ENCODE measurements at regions not wholly inside any gene's neighbourhood (a gene's known extent, or its start where the extent isn't known, plus 50 kb on each side); places are given as distances from the start of the nearest gene placed in this dataset.

DNA sequence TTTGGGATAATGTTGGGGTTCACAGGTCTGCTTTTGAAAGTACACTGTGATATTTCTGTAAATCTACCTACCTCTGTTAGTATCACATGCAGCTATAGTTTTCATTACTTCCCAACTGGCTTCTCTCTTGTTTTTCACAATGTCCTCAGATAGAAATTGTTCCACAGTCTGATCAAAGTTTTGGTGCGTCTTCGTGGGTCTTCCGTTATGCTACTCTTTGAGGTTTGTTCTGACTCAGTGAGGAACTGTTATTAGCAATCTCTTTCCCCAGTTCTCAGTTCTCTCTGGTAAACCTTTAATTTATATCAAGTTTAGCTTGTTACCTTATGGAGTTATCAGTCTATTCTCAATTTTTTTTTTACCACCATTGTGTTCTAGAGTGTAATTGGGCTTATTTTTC lies 2061.2 kb upstream of the CDH9 start:
- TF ChIP-seq, protein P1, sequence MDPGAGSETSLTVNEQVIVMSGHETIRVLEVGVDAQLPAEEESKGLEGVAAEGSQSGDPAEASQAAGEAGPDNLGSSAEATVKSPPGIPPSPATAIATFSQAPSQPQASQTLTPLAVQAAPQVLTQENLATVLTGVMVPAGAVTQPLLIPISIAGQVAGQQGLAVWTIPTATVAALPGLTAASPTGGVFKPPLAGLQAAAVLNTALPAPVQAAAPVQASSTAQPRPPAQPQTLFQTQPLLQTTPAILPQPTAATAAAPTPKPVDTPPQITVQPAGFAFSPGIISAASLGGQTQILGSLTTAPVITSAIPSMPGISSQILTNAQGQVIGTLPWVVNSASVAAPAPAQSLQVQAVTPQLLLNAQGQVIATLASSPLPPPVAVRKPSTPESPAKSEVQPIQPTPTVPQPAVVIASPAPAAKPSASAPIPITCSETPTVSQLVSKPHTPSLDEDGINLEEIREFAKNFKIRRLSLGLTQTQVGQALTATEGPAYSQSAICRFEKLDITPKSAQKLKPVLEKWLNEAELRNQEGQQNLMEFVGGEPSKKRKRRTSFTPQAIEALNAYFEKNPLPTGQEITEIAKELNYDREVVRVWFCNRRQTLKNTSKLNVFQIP (CRISPR knock-in tag; IDR thresholded peaks at IDR 0.05; ENCODE audit: borderline replicate concordance, low read depth), result no peak
- TF ChIP-seq, protein P2, sequence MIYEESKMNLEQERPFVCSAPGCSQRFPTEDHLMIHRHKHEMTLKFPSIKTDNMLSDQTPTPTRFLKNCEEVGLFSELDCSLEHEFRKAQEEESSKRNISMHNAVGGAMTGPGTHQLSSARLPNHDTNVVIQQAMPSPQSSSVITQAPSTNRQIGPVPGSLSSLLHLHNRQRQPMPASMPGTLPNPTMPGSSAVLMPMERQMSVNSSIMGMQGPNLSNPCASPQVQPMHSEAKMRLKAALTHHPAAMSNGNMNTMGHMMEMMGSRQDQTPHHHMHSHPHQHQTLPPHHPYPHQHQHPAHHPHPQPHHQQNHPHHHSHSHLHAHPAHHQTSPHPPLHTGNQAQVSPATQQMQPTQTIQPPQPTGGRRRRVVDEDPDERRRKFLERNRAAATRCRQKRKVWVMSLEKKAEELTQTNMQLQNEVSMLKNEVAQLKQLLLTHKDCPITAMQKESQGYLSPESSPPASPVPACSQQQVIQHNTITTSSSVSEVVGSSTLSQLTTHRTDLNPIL (CRISPR knock-in tag; IDR thresholded peaks at IDR 0.05; ENCODE audit: low read depth), result no peak
- no peak for TF ChIP-seq ZNF565 (CRISPR knock-in tag; conservative IDR thresholded peaks at IDR 0.05; ENCODE audit: low read depth)
- TF ChIP-seq ZFP3 (CRISPR knock-in tag; IDR thresholded peaks at IDR 0.05), result no peak
- TF ChIP-seq BACH2 (CRISPR knock-in tag; IDR thresholded peaks at IDR 0.05; ENCODE audit: borderline replicate concordance), result no peak
- TF ChIP-seq, protein P3, sequence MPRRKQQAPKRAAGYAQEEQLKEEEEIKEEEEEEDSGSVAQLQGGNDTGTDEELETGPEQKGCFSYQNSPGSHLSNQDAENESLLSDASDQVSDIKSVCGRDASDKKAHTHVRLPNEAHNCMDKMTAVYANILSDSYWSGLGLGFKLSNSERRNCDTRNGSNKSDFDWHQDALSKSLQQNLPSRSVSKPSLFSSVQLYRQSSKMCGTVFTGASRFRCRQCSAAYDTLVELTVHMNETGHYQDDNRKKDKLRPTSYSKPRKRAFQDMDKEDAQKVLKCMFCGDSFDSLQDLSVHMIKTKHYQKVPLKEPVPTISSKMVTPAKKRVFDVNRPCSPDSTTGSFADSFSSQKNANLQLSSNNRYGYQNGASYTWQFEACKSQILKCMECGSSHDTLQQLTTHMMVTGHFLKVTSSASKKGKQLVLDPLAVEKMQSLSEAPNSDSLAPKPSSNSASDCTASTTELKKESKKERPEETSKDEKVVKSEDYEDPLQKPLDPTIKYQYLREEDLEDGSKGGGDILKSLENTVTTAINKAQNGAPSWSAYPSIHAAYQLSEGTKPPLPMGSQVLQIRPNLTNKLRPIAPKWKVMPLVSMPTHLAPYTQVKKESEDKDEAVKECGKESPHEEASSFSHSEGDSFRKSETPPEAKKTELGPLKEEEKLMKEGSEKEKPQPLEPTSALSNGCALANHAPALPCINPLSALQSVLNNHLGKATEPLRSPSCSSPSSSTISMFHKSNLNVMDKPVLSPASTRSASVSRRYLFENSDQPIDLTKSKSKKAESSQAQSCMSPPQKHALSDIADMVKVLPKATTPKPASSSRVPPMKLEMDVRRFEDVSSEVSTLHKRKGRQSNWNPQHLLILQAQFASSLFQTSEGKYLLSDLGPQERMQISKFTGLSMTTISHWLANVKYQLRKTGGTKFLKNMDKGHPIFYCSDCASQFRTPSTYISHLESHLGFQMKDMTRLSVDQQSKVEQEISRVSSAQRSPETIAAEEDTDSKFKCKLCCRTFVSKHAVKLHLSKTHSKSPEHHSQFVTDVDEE (CRISPR knock-in tag; IDR thresholded peaks at IDR 0.05), result no peak
- no peak for TF ChIP-seq TCF4 (CRISPR knock-in tag; IDR thresholded peaks at IDR 0.05; ENCODE audit: borderline replicate concordance)
- no peak for TF ChIP-seq ZNF70 (CRISPR knock-in tag; IDR thresholded peaks at IDR 0.05)
- TF ChIP-seq SNAI2 (CRISPR knock-in tag; IDR thresholded peaks at IDR 0.05), result no peak
- no peak for TF ChIP-seq PATZ1 (CRISPR knock-in tag; IDR thresholded peaks at IDR 0.05; ENCODE audit: borderline replicate concordance)

Data from SK-N-SH treated with all-trans-retinoic acid at 6 μM for 48 hours (cell line).